HG03159 (cell line): ENCODE measurements at regions not wholly inside any gene's neighbourhood (a gene's known extent, or its start where the extent isn't known, plus 50 kb on each side); places are given as distances from the start of the nearest gene placed in this dataset.

ENCODE experiments used
- ATAC-seq: cut with Tn5 transposase; IDR thresholded peaks from one replicate; pipeline ENCODE4 v1.9.1; 2021; ENCODE audit warnings: mild to moderate bottlenecking, moderate library complexity; ENCODE audit not compliant: unreplicated experiment

- no peak for ATAC-seq
Observed at GRCh38 chr13:22211876-22212275, 541.0 kb downstream of the FGF9 start.

DNA sequence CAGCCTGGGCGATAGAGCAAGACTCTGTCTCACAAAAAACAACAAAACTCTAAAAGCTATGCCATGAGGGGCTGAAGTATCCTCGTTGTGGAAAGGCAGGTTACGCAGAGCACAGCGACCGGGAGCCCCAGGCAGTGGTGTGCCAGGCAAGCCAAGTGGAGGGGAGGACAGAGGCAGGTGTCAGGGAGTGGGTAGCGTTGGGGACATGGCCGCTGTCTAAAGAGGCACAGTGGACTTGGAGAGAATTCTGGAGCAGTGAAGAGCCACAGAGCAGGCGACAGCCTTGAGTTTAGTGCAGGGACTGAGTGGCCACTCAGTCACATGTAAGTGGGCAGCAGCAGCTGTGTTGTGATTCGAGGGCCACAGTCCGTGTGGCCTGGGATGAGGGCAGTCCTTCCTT, 541.7 kb downstream of the FGF9 start:
- ATAC-seq = no peak

GRCh38 chr13:22214184-22214583, 543.3 kb downstream of the FGF9 start:
- no peak for ATAC-seq

GRCh38 chr13:22218797-22219196, 547.9 kb downstream of the FGF9 start:
- no peak for ATAC-seq

DNA sequence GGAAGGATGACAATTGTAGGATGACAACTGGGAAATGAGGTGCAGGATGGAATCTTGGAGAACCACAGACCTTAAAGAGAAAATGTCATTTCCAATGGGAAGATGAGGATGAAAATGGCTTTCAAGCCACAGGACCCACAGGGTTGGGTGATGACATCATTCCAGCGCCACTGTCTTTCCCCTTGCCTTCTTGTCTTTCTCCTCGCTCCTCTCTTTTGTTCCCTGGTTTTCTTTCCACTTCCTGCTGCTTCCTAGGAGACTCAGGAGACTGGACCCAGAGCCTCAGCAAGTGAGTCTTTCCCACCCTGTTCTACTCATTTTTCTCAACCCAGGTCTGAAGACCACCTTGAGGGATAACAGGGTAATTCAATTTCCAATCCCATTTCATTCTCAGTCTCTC, 548.8 kb downstream of the FGF9 start:
- ATAC-seq = no peak

DNA sequence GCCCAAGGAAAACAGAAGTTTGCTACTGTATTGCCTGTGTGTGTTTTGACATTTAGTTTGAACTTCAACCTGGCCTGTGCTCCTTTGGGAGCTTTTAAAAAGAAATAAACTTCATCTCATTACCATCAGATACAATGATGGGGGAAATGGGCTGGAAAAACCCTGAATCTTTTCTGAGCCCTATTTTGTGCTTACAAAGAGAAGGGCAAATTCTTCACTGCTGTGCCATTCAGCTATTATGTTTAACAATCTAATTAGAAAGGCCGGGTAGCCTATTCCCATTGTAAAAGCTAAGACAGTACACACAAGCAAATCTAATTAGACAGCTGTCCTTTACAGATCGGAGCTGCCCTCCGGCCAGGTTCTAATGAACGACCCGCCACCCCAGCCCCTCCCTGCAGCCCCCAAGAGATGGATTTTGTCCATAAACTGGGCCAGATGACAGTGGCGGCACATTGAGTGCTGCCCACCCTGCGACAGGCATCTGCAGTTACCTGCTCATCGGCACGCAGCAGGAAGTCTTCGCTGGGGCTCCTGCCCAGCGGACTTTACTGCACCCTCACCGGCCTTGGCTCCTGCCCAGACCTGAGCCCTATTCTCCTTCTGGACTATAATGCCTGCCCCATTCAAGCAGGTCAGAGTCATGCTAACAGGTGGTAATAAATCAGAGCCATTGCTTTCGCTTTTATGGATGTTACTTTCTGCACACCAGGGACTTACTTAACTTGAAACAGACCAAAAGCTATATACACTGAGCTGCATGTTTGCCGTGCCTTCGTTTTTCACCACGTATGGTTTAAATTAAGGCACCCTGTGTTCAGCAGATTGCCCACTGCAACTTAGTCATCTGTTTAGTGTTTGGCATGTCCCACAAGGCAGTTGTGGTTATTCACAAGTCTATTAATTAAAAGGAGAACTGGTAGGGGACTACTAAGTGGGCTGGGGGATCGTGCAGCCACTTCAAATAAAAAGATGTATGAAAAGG, 549.6 kb downstream of the FGF9 start:
- ATAC-seq = no peak

DNA sequence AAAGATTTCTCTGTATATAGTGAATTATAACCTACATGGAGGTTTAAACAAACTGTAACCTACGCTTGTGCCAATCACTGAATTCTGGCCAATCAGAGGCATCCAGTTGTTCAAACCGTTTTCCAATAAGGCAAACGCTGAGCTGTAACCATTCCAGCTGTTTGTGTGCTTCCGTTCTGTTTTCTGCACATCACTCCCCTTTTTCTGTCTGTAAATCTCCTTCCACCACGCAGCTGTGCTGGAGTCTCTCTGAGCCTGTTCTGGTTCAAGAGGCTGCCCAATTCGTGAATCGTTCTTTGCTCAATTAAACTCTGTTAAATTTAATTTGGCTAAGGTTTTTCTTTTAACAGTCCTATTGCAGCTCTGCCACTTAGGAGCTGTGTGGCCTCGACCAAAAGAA, 552.5 kb downstream of the FGF9 start:
- ATAC-seq = no peak

DNA sequence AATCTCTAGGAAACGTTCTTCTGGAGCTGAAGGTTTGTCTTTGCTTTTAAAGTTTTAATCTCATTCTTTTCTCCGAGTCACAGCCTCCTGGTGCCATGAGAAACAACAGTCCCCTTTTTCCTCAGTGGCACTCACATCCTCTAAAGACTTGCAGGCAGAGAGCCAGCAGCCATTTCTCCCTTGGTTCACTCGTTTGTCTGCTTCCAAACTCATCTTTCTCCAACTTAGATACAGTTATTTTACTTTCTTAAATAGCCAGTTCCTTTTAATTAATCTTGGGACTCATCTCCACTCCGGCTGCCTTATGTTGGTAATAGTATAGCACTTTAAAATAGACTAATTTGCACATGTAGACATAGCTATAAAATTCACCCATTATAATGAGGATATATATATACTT, 555.2 kb downstream of the FGF9 start:
- ATAC-seq = no peak

DNA sequence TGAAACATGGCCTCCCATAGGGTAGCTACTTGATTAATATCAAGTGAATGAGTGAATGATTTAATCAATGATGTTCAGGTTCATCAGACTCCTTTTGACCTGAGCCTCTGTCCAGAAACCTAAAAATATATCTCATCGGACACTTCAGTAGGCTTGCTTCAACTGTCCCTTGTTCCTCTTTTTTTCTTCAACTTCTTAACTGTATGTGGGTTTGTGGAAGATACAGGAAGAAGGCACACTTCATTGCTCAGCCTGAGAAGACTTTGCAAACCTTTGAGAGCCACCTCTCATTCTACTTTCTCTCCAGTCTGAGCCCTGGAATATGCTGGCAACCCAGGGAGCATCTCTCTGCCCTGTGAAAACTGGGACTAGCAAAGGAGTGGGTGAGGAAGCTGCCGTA, 557.0 kb downstream of the FGF9 start:
- ATAC-seq = no peak

DNA sequence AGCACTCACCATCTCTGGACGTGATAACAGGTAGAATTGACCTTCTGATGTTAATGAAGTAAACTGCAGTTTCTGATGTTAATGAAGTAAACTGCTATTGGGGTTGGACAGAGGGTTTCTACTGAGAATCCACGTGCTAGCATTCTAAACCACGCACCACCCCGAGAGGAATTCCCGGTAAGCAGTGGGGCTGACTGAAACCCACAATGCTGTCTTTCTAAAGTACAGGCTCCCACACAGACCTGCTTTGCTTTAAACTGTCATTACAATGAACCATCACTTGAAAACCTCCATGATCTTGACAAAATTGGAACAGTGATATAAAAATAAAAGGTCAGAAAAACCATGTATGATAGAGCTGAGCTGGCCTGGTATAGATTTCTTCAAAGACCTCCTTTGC, 559.0 kb downstream of the FGF9 start:
- ATAC-seq = no peak

DNA sequence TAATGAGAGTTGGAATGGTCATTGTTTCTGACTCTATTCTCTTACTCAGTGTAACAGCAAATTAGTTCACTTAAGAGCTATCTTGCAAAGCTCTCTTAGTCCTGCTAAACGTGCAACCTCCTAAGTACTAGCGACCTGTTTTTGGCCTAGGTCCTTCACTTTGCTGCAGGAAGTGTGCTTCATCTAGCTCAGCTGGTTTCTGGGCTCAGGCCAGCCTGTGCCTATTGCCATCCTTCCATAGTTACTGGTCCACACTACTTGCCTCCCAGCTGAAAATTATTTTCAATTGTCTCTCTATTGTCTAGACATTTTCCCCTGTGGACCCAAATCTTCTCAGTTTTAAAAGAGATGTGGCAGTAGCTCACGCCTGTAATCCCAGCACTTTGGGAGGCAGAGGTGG, 561.3 kb downstream of the FGF9 start:
- no peak for ATAC-seq

GRCh38 chr13:22235285-22235949, 564.5 kb downstream of the FGF9 start:
- ATAC-seq = no peak

- no peak for ATAC-seq
Observed at GRCh38 chr13:22235950-22236290, 565.0 kb downstream of the FGF9 start.

DNA sequence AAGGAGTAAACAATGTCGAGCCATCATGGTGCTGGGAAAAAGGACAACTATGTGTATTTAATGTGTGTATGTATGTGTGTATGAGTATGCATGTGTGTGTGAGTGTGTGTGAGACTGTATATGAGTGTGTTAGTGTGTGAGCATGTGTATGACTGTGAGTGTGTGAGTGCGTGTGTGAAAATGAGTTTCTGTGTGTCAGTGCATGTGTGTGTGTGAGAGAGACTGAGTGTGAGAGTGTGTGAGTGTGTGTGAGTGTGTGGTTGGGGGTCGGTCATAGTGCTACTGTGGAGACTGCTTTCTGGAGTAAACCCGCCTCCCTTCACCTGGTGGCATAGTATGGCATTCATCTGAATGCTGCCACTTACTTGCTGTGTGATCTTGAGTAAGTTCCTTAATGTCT, 567.4 kb downstream of the FGF9 start:
- no peak for ATAC-seq

DNA sequence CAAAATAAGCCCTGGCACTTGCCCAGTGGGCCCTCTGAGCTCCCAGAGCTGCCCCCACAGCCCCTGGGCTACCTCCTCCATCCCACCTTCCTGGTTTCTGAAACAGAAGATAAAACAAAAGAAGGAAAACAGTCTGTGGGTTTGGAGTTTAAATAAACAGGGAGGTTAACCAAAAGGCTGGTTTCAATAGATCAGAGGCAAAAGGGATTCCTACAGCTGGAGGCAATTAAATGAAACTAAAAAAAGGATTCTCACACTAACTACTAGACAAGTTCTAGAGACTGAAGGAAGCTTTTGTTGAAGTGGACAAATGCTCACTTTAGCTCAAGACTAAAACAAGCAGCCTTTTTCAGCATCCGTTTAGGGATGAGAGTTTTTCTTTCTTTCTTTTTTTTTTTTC, 569.8 kb downstream of the FGF9 start:
- no peak for ATAC-seq

DNA sequence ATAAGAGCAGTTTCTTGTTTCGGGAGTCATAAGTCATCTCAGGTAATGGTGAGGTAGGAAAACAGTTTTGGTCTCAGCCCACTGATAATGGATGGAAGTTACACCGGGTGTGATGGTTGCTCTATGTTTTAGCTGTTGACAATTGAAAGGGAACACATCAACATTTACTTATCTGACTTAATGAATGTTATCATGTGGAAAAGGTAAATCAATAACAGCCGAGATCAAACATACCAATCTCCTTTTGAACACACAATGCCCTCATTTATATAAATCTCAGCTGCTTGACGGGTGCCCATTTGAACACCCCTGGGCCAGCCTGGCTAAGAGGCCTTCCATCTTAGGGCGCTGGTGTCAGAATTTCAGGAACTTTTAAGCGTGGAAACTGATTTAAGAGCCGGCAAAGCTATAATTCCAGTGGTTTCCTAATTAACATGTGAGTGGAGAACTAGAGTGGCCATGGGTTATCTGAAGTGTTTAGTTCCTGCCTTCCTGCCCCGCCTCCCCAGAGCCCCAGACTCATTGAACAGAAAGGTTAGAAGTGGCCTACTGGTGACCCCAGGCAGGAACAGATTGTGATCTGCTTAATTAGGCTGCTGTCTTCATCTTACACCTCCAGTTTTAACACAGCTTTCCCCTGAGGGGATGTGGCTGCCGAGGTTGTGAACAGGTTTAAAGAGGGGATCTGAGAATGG, 572.7 kb downstream of the FGF9 start:
- no peak for ATAC-seq

DNA sequence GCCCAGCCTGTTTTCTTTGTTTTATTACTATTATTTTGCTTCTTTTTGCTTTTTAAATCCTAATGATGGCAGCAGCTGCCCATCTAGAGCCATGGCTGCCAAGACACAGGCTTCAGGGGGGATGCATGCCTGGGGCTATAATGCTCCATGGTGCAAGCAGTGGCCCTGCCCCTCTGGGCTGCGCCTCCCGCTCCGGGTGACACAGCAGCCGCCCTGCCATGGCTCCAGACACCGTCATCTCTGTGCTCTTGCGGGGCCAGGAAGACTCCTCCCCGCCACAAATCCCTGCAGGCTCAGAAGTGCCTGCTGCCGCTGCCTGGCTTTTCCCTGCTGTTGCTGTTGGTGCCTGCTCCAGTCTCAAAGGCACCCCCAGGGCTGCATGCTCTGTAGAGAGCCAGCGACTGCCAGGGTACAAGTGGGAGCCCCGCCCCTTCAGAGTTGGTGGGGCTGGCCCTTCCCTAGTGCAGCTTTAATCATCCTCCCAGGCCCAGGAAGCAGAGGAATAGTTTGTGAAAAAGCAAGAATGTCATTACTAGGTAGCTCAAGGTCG, 581.5 kb downstream of the FGF9 start:
- no peak for ATAC-seq

DNA sequence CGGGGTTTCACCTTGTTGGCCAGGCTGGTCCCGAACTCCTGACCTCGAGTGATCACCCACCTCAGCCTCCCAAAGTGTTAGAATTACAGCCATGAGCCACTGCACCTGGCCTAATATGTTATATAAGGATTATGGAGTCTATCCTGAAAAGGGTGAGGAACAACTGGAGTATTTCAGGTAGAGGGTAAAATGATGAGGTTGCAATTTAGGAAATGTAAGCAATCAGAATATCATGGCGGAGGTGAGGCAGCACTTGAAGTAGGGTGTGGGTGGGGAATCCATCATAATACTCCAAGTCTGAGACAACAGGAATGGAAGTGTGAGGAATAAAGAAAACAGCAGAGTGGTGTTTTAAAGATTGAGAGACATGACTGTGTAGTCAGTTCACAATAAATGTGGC, 582.2 kb downstream of the FGF9 start:
- no peak for ATAC-seq

- ATAC-seq = no peak
Observed at GRCh38 chr13:22256111-22256639, 585.3 kb downstream of the FGF9 start.

- ATAC-seq = no peak
Observed at GRCh38 chr13:22262001-22262885, 591.4 kb downstream of the FGF9 start.
